ENCODE measurements at regions not wholly inside any gene's neighbourhood (a gene's known extent, or its start where the extent isn't known, plus 50 kb on each side); places are given as distances from the start of the nearest gene placed in this dataset.

GRCh38 chr7:155188821-155189581, 108.7 kb upstream of the INSIG1 start:
- H3K4me1 Mint-ChIP-seq (ENCODE audit: low read depth) = peaks cover 8% of the 10 kb centered on the region
- no peak overlapping the region for H3K27ac Mint-ChIP-seq
- H3K36me3 Mint-ChIP-seq (ENCODE audit: low read depth) = peaks cover 4% of the 10 kb centered on the region
- no peak overlapping the region for H3K4me3 Mint-ChIP-seq
- H3K9me3 Mint-ChIP-seq = peaks cover 26% of the 10 kb centered on the region
- H3K27me3 Mint-ChIP-seq (ENCODE audit: low read depth) = peaks cover 15% of the 10 kb centered on the region

- H3K4me1 Mint-ChIP-seq (ENCODE audit: low read depth) = peaks cover 8% of the 10 kb centered on the region
- H3K27me3 Mint-ChIP-seq (ENCODE audit: low read depth) = peaks cover 15% of the 10 kb centered on the region
- H3K27ac Mint-ChIP-seq = no peak overlapping the region
Observed at GRCh38 chr7:155189590-155189989, 108.1 kb upstream of the INSIG1 start.

GRCh38 chr7:155190688-155191087, 107.0 kb upstream of the INSIG1 start:
- Mint-ChIP-seq H3K27ac (no peak overlapping the region), H3K27me3 (ENCODE audit: low read depth) (peaks cover 15% of the 10 kb centered on the region), H3K4me1 (ENCODE audit: low read depth) (peaks cover 8% of the 10 kb centered on the region), H3K36me3 (ENCODE audit: low read depth) (peaks cover 2% of the 10 kb centered on the region), H3K9me3 (peaks cover 12% of the 10 kb centered on the region), H3K4me3 (no peak overlapping the region)

More at GRCh38 chr7:155189590-155189989, 108.1 kb upstream of the INSIG1 start:
- Mint-ChIP-seq H3K9me3 (peaks cover 23% of the 10 kb centered on the region), H3K4me3 (no peak overlapping the region), H3K36me3 (ENCODE audit: low read depth) (peaks cover 6% of the 10 kb centered on the region)

- peaks cover 12% of the 10 kb centered on the region for H3K9me3 Mint-ChIP-seq
- H3K27ac Mint-ChIP-seq = no peak overlapping the region
- H3K27me3 Mint-ChIP-seq (ENCODE audit: low read depth) = peaks cover 15% of the 10 kb centered on the region
- H3K4me1 Mint-ChIP-seq (ENCODE audit: low read depth) = peaks cover 8% of the 10 kb centered on the region
- H3K4me3 Mint-ChIP-seq = no peak overlapping the region
- peaks cover 4% of the 10 kb centered on the region for H3K36me3 Mint-ChIP-seq (ENCODE audit: low read depth)
Observed at GRCh38 chr7:155191137-155191536, 106.5 kb upstream of the INSIG1 start.

GRCh38 chr7:155191901-155192478, 105.7 kb upstream of the INSIG1 start:
- H3K9me3 Mint-ChIP-seq = peaks cover 9% of the 10 kb centered on the region
- H3K36me3 Mint-ChIP-seq (ENCODE audit: low read depth) = peaks cover 7% of the 10 kb centered on the region
- H3K4me3 Mint-ChIP-seq = no peak overlapping the region
- H3K27me3 Mint-ChIP-seq (ENCODE audit: low read depth) = peaks cover 15% of the 10 kb centered on the region
- peaks cover 8% of the 10 kb centered on the region for H3K4me1 Mint-ChIP-seq (ENCODE audit: low read depth)
- no peak overlapping the region for H3K27ac Mint-ChIP-seq

GRCh38 chr7:155192961-155193640, 104.6 kb upstream of the INSIG1 start:
- H3K36me3 Mint-ChIP-seq (ENCODE audit: low read depth) = peaks cover 7% of the 10 kb centered on the region
- H3K9me3 Mint-ChIP-seq = peaks cover 8% of the 10 kb centered on the region
- H3K4me1 Mint-ChIP-seq (ENCODE audit: low read depth) = peaks cover 8% of the 10 kb centered on the region
- peaks cover 15% of the 10 kb centered on the region for H3K27me3 Mint-ChIP-seq (ENCODE audit: low read depth)
- no peak overlapping the region for H3K27ac Mint-ChIP-seq
- H3K4me3 Mint-ChIP-seq = no peak overlapping the region

- peaks cover 5% of the 10 kb centered on the region for H3K4me1 Mint-ChIP-seq (ENCODE audit: low read depth)
- no peak overlapping the region for H3K4me3 Mint-ChIP-seq
- H3K27ac Mint-ChIP-seq = no peak overlapping the region
- peaks cover 15% of the 10 kb centered on the region for H3K27me3 Mint-ChIP-seq (ENCODE audit: low read depth)
- peaks cover 7% of the 10 kb centered on the region for H3K36me3 Mint-ChIP-seq (ENCODE audit: low read depth)
- H3K9me3 Mint-ChIP-seq = peaks cover 8% of the 10 kb centered on the region
Observed at GRCh38 chr7:155193716-155194115, 104.0 kb upstream of the INSIG1 start.

GRCh38 chr7:155194382-155195140, 103.1 kb upstream of the INSIG1 start:
- H3K27me3 Mint-ChIP-seq (ENCODE audit: low read depth) = peaks cover 15% of the 10 kb centered on the region
- no peak overlapping the region for H3K4me3 Mint-ChIP-seq
- peaks cover 8% of the 10 kb centered on the region for H3K9me3 Mint-ChIP-seq
- H3K4me1 Mint-ChIP-seq (ENCODE audit: low read depth) = peaks cover 12% of the 10 kb centered on the region
- peaks cover 7% of the 10 kb centered on the region for H3K36me3 Mint-ChIP-seq (ENCODE audit: low read depth)
- no peak overlapping the region for H3K27ac Mint-ChIP-seq

- Mint-ChIP-seq H3K27me3 (ENCODE audit: low read depth) (peaks cover 9% of the 10 kb centered on the region), H3K9me3 (peaks cover 8% of the 10 kb centered on the region), H3K36me3 (ENCODE audit: low read depth) (peaks cover 7% of the 10 kb centered on the region), H3K27ac (no peak overlapping the region), H3K4me1 (ENCODE audit: low read depth) (peaks cover 17% of the 10 kb centered on the region), H3K4me3 (no peak overlapping the region)
Observed at GRCh38 chr7:155195939-155196523, 101.6 kb upstream of the INSIG1 start.

GRCh38 chr7:155198196-155198892, 99.3 kb upstream of the INSIG1 start:
- Mint-ChIP-seq H3K27me3 (ENCODE audit: low read depth) (no peaks in the 10 kb centered on the region), H3K36me3 (ENCODE audit: low read depth) (peaks cover 7% of the 10 kb centered on the region), H3K9me3 (peaks cover 8% of the 10 kb centered on the region), H3K4me3 (no peak overlapping the region), H3K27ac (peak overlapping the region; percentile 45), H3K4me1 (ENCODE audit: low read depth) (peaks cover 17% of the 10 kb centered on the region)

GRCh38 chr7:155198901-155199845, 98.5 kb upstream of the INSIG1 start:
- Mint-ChIP-seq H3K4me1 (ENCODE audit: low read depth) (peaks cover 17% of the 10 kb centered on the region), H3K4me3 (peak overlapping the region; percentile 8), H3K27me3 (ENCODE audit: low read depth) (no peaks in the 10 kb centered on the region), H3K27ac (peak overlapping the region; percentile 71), H3K9me3 (peaks cover 8% of the 10 kb centered on the region), H3K36me3 (ENCODE audit: low read depth) (peaks cover 7% of the 10 kb centered on the region)

- H3K9me3 Mint-ChIP-seq = peaks cover under 1% of the 10 kb centered on the region
- no peaks in the 10 kb centered on the region for H3K27me3 Mint-ChIP-seq (ENCODE audit: low read depth)
- H3K27ac Mint-ChIP-seq = no peak overlapping the region
- H3K4me3 Mint-ChIP-seq = no peak overlapping the region
- peaks cover 3% of the 10 kb centered on the region for H3K36me3 Mint-ChIP-seq (ENCODE audit: low read depth)
- peaks cover 30% of the 10 kb centered on the region for H3K4me1 Mint-ChIP-seq (ENCODE audit: low read depth)
Observed at GRCh38 chr7:155201325-155202087, 96.2 kb upstream of the INSIG1 start.

Measured in T-helper 1 cell treated with Interleukin-12 subunit alpha and Interleukin-12 subunit beta and Interleukin-4 antibody, amounts not matched to agents 30 μg/mL and 1 μg/mL, for 36 hours (primary cell).